ENCODE measurements at regions not wholly inside any gene's neighbourhood (a gene's known extent, or its start where the extent isn't known, plus 50 kb on each side); places are given as distances from the start of the nearest gene placed in this dataset.

GRCh38 chr9:26053954-26054353 lies 375.7 kb upstream of the TUSC1 start:
- intact Hi-C loops (cut with micrococcal nuclease) = no loop called here

GRCh38 chr9:26043431-26043830 lies 365.2 kb upstream of the TUSC1 start:
- Mint-ChIP-seq H3K4me3 (no peak overlapping the region), H3K36me3 (ENCODE audit: low read depth) (no peaks in the 10 kb centered on the region), H3K4me1 (ENCODE audit: low read depth) (no peaks in the 10 kb centered on the region), H3K9me3 (peaks cover 14% of the 10 kb centered on the region), H3K27ac (no peak overlapping the region), H3K27me3 (ENCODE audit: low read depth) (no peaks in the 10 kb centered on the region)
- intact Hi-C loops (cut with micrococcal nuclease) = no loop called here
- DNase-seq = no peak
- CTCF ChIA-PET = no interaction called here

More at GRCh38 chr9:26053954-26054353, 375.7 kb upstream of the TUSC1 start:
- H3K4me3 Mint-ChIP-seq = no peak overlapping the region
- H3K4me1 Mint-ChIP-seq (ENCODE audit: low read depth) = no peaks in the 10 kb centered on the region
- DNase-seq = no peak
- peaks cover 2% of the 10 kb centered on the region for H3K9me3 Mint-ChIP-seq
- no peak overlapping the region for H3K27ac Mint-ChIP-seq
- no peaks in the 10 kb centered on the region for H3K36me3 Mint-ChIP-seq (ENCODE audit: low read depth)
- H3K27me3 Mint-ChIP-seq (ENCODE audit: low read depth) = no peaks in the 10 kb centered on the region
- CTCF ChIA-PET = no interaction called here

GRCh38 chr9:26034786-26035185 lies 356.5 kb upstream of the TUSC1 start:
- no peak for DNase-seq
- H3K4me3 Mint-ChIP-seq = no peak overlapping the region
- no peaks in the 10 kb centered on the region for H3K36me3 Mint-ChIP-seq (ENCODE audit: low read depth)
- H3K27ac Mint-ChIP-seq = no peak overlapping the region
- no peaks in the 10 kb centered on the region for H3K27me3 Mint-ChIP-seq (ENCODE audit: low read depth)
- peaks cover 9% of the 10 kb centered on the region for H3K9me3 Mint-ChIP-seq
- intact Hi-C loops (cut with micrococcal nuclease) = no loop called here
- CTCF ChIA-PET = no interaction called here
- H3K4me1 Mint-ChIP-seq (ENCODE audit: low read depth) = no peaks in the 10 kb centered on the region

- Mint-ChIP-seq H3K9me3 (peaks cover 4% of the 10 kb centered on the region), H3K27me3 (ENCODE audit: low read depth) (no peaks in the 10 kb centered on the region), H3K4me1 (ENCODE audit: low read depth) (no peaks in the 10 kb centered on the region), H3K27ac (no peak overlapping the region), H3K4me3 (no peak overlapping the region), H3K36me3 (ENCODE audit: low read depth) (no peaks in the 10 kb centered on the region)
- intact Hi-C loops (cut with micrococcal nuclease) = no loop called here
- DNase-seq = no peak
- CTCF ChIA-PET = no interaction called here
Measured at GRCh38 chr9:26033336-26033735, 355.1 kb upstream of the TUSC1 start.

GRCh38 chr9:26026423-26027100 lies 348.3 kb upstream of the TUSC1 start:
- H3K27me3 Mint-ChIP-seq (ENCODE audit: low read depth) = no peaks in the 10 kb centered on the region
- intact Hi-C loops (cut with micrococcal nuclease) = no loop called here
- no peaks in the 10 kb centered on the region for H3K36me3 Mint-ChIP-seq (ENCODE audit: low read depth)
- H3K27ac Mint-ChIP-seq = no peak overlapping the region
- CTCF ChIA-PET = no interaction called here
- H3K9me3 Mint-ChIP-seq = peaks cover 4% of the 10 kb centered on the region
- no peaks in the 10 kb centered on the region for H3K4me1 Mint-ChIP-seq (ENCODE audit: low read depth)
- DNase-seq = no peak
- H3K4me3 Mint-ChIP-seq = no peak overlapping the region

GRCh38 chr9:26013199-26013598 lies 335.0 kb upstream of the TUSC1 start:
- Mint-ChIP-seq H3K36me3 (ENCODE audit: low read depth) (no peaks in the 10 kb centered on the region), H3K27me3 (ENCODE audit: low read depth) (no peaks in the 10 kb centered on the region)
- DNase-seq = no peak

GRCh38 chr9:26012797-26013196 lies 334.6 kb upstream of the TUSC1 start:
- Mint-ChIP-seq H3K4me1 (ENCODE audit: low read depth) (no peaks in the 10 kb centered on the region), H3K36me3 (ENCODE audit: low read depth) (no peaks in the 10 kb centered on the region), H3K9me3 (peaks cover 5% of the 10 kb centered on the region), H3K27me3 (ENCODE audit: low read depth) (no peaks in the 10 kb centered on the region), H3K27ac (no peak overlapping the region), H3K4me3 (no peak overlapping the region)
- DNase-seq = no peak
- CTCF ChIA-PET = no interaction called here
- intact Hi-C loops (cut with micrococcal nuclease) = no loop called here

More at GRCh38 chr9:26013199-26013598, 335.0 kb upstream of the TUSC1 start:
- no peak overlapping the region for H3K4me3 Mint-ChIP-seq
- H3K27ac Mint-ChIP-seq = no peak overlapping the region
- H3K9me3 Mint-ChIP-seq = peaks cover 5% of the 10 kb centered on the region
- H3K4me1 Mint-ChIP-seq (ENCODE audit: low read depth) = no peaks in the 10 kb centered on the region
- intact Hi-C loops (cut with micrococcal nuclease) = no loop called here
- CTCF ChIA-PET = no interaction called here

GRCh38 chr9:25994605-25995004 lies 316.4 kb upstream of the TUSC1 start:
- Mint-ChIP-seq H3K27ac (no peak overlapping the region), H3K36me3 (ENCODE audit: low read depth) (no peaks in the 10 kb centered on the region)

GRCh38 chr9:25990376-25990775 lies 312.1 kb upstream of the TUSC1 start:
- Mint-ChIP-seq H3K4me3 (no peak overlapping the region), H3K4me1 (ENCODE audit: low read depth) (no peaks in the 10 kb centered on the region), H3K27ac (no peak overlapping the region), H3K36me3 (ENCODE audit: low read depth) (peaks cover 2% of the 10 kb centered on the region), H3K9me3 (peaks cover 45% of the 10 kb centered on the region), H3K27me3 (ENCODE audit: low read depth) (no peaks in the 10 kb centered on the region)
- CTCF ChIA-PET = no interaction called here
- no peak for DNase-seq
- intact Hi-C loops (cut with micrococcal nuclease) = no loop called here

More at GRCh38 chr9:25994605-25995004, 316.4 kb upstream of the TUSC1 start:
- CTCF ChIA-PET = interaction anchor here (0.6 kb wide), 1 partner anchor 263 kb away, joined by 3 read pairs; no protein-coding TSS in a partner anchor
- H3K4me1 Mint-ChIP-seq (ENCODE audit: low read depth) = no peaks in the 10 kb centered on the region
- no peak overlapping the region for H3K4me3 Mint-ChIP-seq
- H3K27me3 Mint-ChIP-seq (ENCODE audit: low read depth) = no peaks in the 10 kb centered on the region
- no peak for DNase-seq
- intact Hi-C loops (cut with micrococcal nuclease) = no loop called here
- H3K9me3 Mint-ChIP-seq = peaks cover 34% of the 10 kb centered on the region

GRCh38 chr9:25975667-25976066 lies 297.4 kb upstream of the TUSC1 start:
- intact Hi-C loops (cut with micrococcal nuclease) = no loop called here
- Mint-ChIP-seq H3K4me3 (no peak overlapping the region), H3K4me1 (ENCODE audit: low read depth) (no peaks in the 10 kb centered on the region), H3K27me3 (ENCODE audit: low read depth) (no peaks in the 10 kb centered on the region), H3K36me3 (ENCODE audit: low read depth) (no peaks in the 10 kb centered on the region), H3K27ac (no peak overlapping the region), H3K9me3 (peaks cover 9% of the 10 kb centered on the region)
- no peak for DNase-seq
- CTCF ChIA-PET = no interaction called here

GRCh38 chr9:25964239-25964638 lies 286.0 kb upstream of the TUSC1 start:
- H3K4me1 Mint-ChIP-seq (ENCODE audit: low read depth) = no peaks in the 10 kb centered on the region
- peak; percentile 7 for DNase-seq

GRCh38 chr9:25960178-25960577 lies 281.9 kb upstream of the TUSC1 start:
- no peak overlapping the region for H3K4me3 Mint-ChIP-seq
- CTCF ChIA-PET = no interaction called here
- H3K36me3 Mint-ChIP-seq (ENCODE audit: low read depth) = no peaks in the 10 kb centered on the region
- no peaks in the 10 kb centered on the region for H3K27me3 Mint-ChIP-seq (ENCODE audit: low read depth)
- intact Hi-C loops (cut with micrococcal nuclease) = no loop called here
- DNase-seq = no peak
- no peak overlapping the region for H3K27ac Mint-ChIP-seq
- H3K4me1 Mint-ChIP-seq (ENCODE audit: low read depth) = no peaks in the 10 kb centered on the region
- H3K9me3 Mint-ChIP-seq = peaks cover 26% of the 10 kb centered on the region

More at GRCh38 chr9:25964239-25964638, 286.0 kb upstream of the TUSC1 start:
- no peaks in the 10 kb centered on the region for H3K27me3 Mint-ChIP-seq (ENCODE audit: low read depth)
- no peak overlapping the region for H3K27ac Mint-ChIP-seq
- intact Hi-C loops (cut with micrococcal nuclease) = loop anchor here (2.0 kb wide), 1 partner anchor 363 kb away; no protein-coding TSS in a partner anchor
- CTCF ChIA-PET = no interaction called here
- H3K4me3 Mint-ChIP-seq = no peak overlapping the region
- H3K9me3 Mint-ChIP-seq = peaks cover 26% of the 10 kb centered on the region
- H3K36me3 Mint-ChIP-seq (ENCODE audit: low read depth) = no peaks in the 10 kb centered on the region

- Mint-ChIP-seq H3K9me3 (peaks cover 8% of the 10 kb centered on the region), H3K4me1 (ENCODE audit: low read depth) (no peaks in the 10 kb centered on the region), H3K27ac (no peak overlapping the region), H3K27me3 (ENCODE audit: low read depth) (no peaks in the 10 kb centered on the region), H3K36me3 (ENCODE audit: low read depth) (no peaks in the 10 kb centered on the region), H3K4me3 (no peak overlapping the region)
- DNase-seq = no peak
- intact Hi-C loops (cut with micrococcal nuclease) = no loop called here
- CTCF ChIA-PET = no interaction called here
Measured at GRCh38 chr9:25954209-25954608, 276.0 kb upstream of the TUSC1 start.

Data from activated naive CD4-positive, alpha-beta T cell treated with anti-CD3 and anti-CD28 coated beads for 36 hours (primary cell).